ENCODE measurements at regions not wholly inside any gene's neighbourhood (a gene's known extent, or its start where the extent isn't known, plus 50 kb on each side); places are given as distances from the start of the nearest gene placed in this dataset.

DNA sequence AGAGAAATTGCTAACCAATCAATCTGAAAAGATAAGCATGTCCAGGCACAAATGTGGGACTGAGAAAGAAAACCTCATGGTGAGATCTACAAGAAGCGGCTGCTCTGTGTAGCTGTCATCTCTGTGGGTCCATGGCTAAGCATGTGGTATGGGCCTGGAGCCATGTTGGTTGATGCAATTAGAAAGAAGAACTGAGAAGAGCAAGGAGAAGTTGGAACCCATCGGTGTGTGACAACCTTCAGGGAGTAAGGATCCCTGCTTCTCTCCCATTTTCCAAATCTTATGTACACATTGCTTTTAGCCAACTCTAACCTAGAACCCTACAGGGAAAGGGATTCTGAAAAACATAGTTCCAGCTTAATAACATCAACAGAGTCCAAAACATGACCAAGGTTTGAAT lies 890.2 kb downstream of the FSTL5 start:
- intact Hi-C loops (cut with DNase I, micrococcal nuclease) = no loop called here
- TF ChIP-seq, protein P1, sequence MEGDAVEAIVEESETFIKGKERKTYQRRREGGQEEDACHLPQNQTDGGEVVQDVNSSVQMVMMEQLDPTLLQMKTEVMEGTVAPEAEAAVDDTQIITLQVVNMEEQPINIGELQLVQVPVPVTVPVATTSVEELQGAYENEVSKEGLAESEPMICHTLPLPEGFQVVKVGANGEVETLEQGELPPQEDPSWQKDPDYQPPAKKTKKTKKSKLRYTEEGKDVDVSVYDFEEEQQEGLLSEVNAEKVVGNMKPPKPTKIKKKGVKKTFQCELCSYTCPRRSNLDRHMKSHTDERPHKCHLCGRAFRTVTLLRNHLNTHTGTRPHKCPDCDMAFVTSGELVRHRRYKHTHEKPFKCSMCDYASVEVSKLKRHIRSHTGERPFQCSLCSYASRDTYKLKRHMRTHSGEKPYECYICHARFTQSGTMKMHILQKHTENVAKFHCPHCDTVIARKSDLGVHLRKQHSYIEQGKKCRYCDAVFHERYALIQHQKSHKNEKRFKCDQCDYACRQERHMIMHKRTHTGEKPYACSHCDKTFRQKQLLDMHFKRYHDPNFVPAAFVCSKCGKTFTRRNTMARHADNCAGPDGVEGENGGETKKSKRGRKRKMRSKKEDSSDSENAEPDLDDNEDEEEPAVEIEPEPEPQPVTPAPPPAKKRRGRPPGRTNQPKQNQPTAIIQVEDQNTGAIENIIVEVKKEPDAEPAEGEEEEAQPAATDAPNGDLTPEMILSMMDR (IDR thresholded peaks at IDR 0.05) = no peak
- no peak for ATAC-seq
- H3K9me3 ChIP-seq = peaks cover 6% of the 10 kb centered on the region
- H3K36me3 ChIP-seq (ENCODE audit: low read depth) = no peaks in the 10 kb centered on the region
- no peak for DNase-seq
- H3K4me3 ChIP-seq = no peak overlapping the region
- H3K4me1 ChIP-seq (ENCODE audit: low read depth) = no peaks in the 10 kb centered on the region

- intact Hi-C loops (cut with DNase I, micrococcal nuclease) = no loop called here
- no peak overlapping the region for H3K4me3 ChIP-seq
- H3K4me1 ChIP-seq (ENCODE audit: low read depth) = no peaks in the 10 kb centered on the region
- peaks cover 18% of the 10 kb centered on the region for H3K9me3 ChIP-seq
- DNase-seq (no peak), ATAC-seq (no peak)
- TF ChIP-seq, protein P1 (IDR thresholded peaks at IDR 0.05) = no peak
- H3K36me3 ChIP-seq (ENCODE audit: low read depth) = no peaks in the 10 kb centered on the region
These were observed 903.0 kb downstream of the FSTL5 start for GRCh38 chr4:161260819-161261218.

DNA sequence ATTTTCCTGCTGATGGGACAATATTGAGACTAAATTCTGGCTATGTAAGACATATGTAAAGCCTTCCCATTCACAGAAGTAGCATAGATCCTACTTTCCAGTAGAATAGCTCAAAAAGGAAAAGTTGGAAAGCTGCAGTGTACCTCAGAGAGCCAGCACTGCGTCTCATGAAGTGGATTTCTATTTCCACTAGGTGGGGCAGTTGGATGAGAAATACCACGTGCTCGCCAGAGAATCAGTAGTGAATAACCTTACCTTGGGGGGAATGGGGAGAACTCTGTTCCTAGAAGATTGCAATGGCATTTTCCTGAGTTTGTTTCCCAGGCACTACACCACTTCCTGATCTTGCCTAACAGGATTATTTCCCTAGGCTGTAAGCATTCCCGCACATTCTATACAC lies 907.1 kb downstream of the FSTL5 start:
- TF ChIP-seq, protein P1 (IDR thresholded peaks at IDR 0.05) = no peak
- DNase-seq = no peak
- no peak for ATAC-seq

DNA sequence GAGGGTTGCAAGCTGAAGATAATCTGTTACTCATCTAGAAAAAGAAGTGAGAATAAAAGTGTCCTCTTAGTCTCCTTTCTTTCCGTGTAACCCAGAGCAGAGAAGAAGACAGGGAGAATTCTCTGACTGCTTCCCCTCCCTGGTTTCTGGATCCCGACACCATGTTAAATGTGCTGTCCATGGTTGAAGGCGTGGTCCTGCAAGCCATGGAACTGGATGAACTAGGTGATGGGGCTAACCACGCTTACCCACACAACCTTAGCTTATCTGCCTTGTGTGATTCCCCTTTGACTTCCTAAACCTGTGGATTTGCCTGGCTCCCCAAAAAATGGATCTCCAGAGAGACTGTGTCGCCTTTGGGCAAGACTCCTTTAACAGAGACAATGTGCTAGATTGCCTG lies 907.6 kb downstream of the FSTL5 start:
- H3K4me1 ChIP-seq (ENCODE audit: low read depth) = no peaks in the 10 kb centered on the region
- H3K9me3 ChIP-seq = peaks cover 29% of the 10 kb centered on the region
- no peak overlapping the region for H3K4me3 ChIP-seq
- H3K36me3 ChIP-seq (ENCODE audit: low read depth) = no peaks in the 10 kb centered on the region
- no peak for ATAC-seq
- TF ChIP-seq, protein P1 (IDR thresholded peaks at IDR 0.05) = no peak
- no peak for DNase-seq
- intact Hi-C loops (cut with DNase I, micrococcal nuclease) = no loop called here

More for the DNA sequence above, 907.1 kb downstream of the FSTL5 start:
- Histone ChIP-seq H3K36me3 (ENCODE audit: low read depth) (no peaks in the 10 kb centered on the region), H3K9me3 (peaks cover 29% of the 10 kb centered on the region), H3K4me3 (no peak overlapping the region), H3K4me1 (ENCODE audit: low read depth) (no peaks in the 10 kb centered on the region)
- intact Hi-C loops (cut with DNase I, micrococcal nuclease) = no loop called here

- H3K4me1 ChIP-seq (ENCODE audit: low read depth) = no peaks in the 10 kb centered on the region
- no peak for DNase-seq
- no peaks in the 10 kb centered on the region for H3K36me3 ChIP-seq (ENCODE audit: low read depth)
- H3K4me3 ChIP-seq = no peak overlapping the region
- TF ChIP-seq, protein P1 (IDR thresholded peaks at IDR 0.05) = no peak
- H3K9me3 ChIP-seq = peaks cover 34% of the 10 kb centered on the region
- no peak for ATAC-seq
- intact Hi-C loops (cut with DNase I, micrococcal nuclease) = no loop called here
These were observed 909.4 kb downstream of the FSTL5 start for GRCh38 chr4:161254375-161254774.

- intact Hi-C loops (cut with DNase I, micrococcal nuclease) = no loop called here
- Histone ChIP-seq H3K4me3 (no peak overlapping the region), H3K4me1 (ENCODE audit: low read depth) (no peaks in the 10 kb centered on the region), H3K36me3 (ENCODE audit: low read depth) (no peaks in the 10 kb centered on the region), H3K9me3 (peaks cover 36% of the 10 kb centered on the region)
- TF ChIP-seq, protein P1 (IDR thresholded peaks at IDR 0.05) = peak; percentile 30
- ATAC-seq (peak; percentile 37), DNase-seq (peak in 1 of 3 donors; percentile 7)
These were observed 911.2 kb downstream of the FSTL5 start for GRCh38 chr4:161252520-161253141.
